WERI-Rb-1 (cell line): ENCODE measurements at regions not wholly inside any gene's neighbourhood (a gene's known extent, or its start where the extent isn't known, plus 50 kb on each side); places are given as distances from the start of the nearest gene placed in this dataset.

Source experiments
- DNase-seq: peaks from one replicate; pipeline ENCODE4 v3.0.0-alpha.2; 2020
- H3K27ac ChIP-seq: fragments of 250-450 bp; sonication (Bioruptor Pico); 2 replicates; pipeline ENCODE4 v1.5.1; 2020; ENCODE audit warnings: mild to moderate bottlenecking, moderate library complexity
- H3K27me3 ChIP-seq: fragments of 250-450 bp; sonication (Bioruptor Pico); 2 replicates; pipeline ENCODE4 v1.5.1; 2021; ENCODE audit warnings: mild to moderate bottlenecking, low read depth, moderate library complexity; ENCODE audit not compliant: insufficient read depth, severe bottlenecking
- H3K36me3 ChIP-seq: fragments of 250-450 bp; sonication (Bioruptor Pico); 2 replicates; pipeline ENCODE4 v1.5.1; 2020; ENCODE audit warnings: mild to moderate bottlenecking, moderate library complexity
- H3K4me3 ChIP-seq: 2 replicates; pipeline ENCODE4 v1.5.1; 2011; ENCODE audit warnings: low read depth, mild to moderate bottlenecking, control low read depth, low read length
- H3K9me3 ChIP-seq: fragments of 250-450 bp; sonication (Bioruptor Pico); 2 replicates; pipeline ENCODE4 v1.5.1; 2021; ENCODE audit warnings: mild to moderate bottlenecking, moderate library complexity; ENCODE audit not compliant: severe bottlenecking
- TF ChIP-seq, protein P1 (sequence below): IDR thresholded peaks from 2 replicates; pipeline ENCODE4 v1.5.1; 2011; ENCODE audit warnings: low read depth, mild to moderate bottlenecking, control low read depth, inconsistent platforms, low read length

DNA sequence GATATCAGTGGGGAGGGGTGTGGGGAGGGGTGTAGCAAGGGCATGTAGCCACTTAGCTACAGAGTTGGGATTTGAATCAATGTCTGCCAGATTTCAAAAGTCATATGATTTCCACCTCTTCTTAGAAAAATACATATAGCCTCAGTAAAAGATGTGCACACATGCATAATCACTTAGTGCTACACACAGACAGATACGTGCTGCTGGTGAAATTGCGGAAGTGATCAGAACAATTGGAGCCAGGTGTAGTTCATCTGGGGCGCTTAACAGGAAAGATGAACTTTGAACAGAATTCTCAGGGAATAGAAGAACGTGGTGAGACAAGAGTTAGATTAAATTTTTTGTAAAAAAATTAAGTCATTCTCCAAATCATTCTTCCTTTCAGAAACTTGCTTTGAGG, 333.1 kb downstream of the KCNRG start:
- no peak overlapping the region for H3K4me3 ChIP-seq
- H3K36me3 ChIP-seq: no peaks in the 10 kb centered on the region
- DNase-seq: no peak
- no peak overlapping the region for H3K27ac ChIP-seq
- TF ChIP-seq, protein P1, sequence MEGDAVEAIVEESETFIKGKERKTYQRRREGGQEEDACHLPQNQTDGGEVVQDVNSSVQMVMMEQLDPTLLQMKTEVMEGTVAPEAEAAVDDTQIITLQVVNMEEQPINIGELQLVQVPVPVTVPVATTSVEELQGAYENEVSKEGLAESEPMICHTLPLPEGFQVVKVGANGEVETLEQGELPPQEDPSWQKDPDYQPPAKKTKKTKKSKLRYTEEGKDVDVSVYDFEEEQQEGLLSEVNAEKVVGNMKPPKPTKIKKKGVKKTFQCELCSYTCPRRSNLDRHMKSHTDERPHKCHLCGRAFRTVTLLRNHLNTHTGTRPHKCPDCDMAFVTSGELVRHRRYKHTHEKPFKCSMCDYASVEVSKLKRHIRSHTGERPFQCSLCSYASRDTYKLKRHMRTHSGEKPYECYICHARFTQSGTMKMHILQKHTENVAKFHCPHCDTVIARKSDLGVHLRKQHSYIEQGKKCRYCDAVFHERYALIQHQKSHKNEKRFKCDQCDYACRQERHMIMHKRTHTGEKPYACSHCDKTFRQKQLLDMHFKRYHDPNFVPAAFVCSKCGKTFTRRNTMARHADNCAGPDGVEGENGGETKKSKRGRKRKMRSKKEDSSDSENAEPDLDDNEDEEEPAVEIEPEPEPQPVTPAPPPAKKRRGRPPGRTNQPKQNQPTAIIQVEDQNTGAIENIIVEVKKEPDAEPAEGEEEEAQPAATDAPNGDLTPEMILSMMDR: no peak
- no peaks in the 10 kb centered on the region for H3K27me3 ChIP-seq
- H3K9me3 ChIP-seq: no peaks in the 10 kb centered on the region

DNA sequence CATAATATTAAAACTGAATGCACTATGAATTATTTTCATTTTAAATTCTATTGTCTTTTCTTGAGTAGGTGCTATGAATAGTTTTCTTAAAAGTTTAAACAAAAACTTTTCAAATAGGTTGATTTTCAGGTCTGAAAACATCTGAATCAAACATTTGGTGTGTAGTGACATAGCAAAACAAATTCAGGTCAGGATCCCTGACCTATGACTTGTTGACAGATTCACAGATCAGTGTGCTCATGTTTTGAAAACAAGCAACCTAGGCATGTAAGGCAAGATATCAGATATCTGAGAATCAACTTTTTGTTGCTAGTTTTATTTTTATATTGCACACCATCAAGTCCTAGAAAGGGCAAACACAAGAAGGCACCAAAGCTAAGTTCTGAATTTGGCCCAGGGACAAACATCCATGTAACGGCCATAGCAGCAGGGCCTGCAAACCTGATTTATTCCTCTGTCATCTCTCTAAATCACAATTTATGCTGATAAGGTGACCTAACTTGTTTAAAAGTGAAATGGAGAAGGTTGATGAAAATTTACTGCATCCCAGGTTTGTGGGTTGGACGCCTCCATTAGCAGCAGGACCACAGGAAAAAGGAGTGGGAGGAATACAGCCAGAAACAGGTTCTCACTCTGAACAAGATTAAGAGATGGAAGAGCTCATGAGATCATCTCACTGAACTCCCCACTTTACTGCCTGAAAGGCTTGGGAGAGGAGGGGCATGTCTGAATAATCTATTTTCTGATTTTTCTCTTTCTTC, 337.7 kb downstream of the KCNRG start:
- Histone ChIP-seq H3K27me3 (no peaks in the 10 kb centered on the region), H3K4me3 (no peak overlapping the region), H3K9me3 (no peaks in the 10 kb centered on the region), H3K27ac (no peak overlapping the region), H3K36me3 (no peaks in the 10 kb centered on the region)
- TF ChIP-seq, protein P1: no peak
- DNase-seq: no peak

DNA sequence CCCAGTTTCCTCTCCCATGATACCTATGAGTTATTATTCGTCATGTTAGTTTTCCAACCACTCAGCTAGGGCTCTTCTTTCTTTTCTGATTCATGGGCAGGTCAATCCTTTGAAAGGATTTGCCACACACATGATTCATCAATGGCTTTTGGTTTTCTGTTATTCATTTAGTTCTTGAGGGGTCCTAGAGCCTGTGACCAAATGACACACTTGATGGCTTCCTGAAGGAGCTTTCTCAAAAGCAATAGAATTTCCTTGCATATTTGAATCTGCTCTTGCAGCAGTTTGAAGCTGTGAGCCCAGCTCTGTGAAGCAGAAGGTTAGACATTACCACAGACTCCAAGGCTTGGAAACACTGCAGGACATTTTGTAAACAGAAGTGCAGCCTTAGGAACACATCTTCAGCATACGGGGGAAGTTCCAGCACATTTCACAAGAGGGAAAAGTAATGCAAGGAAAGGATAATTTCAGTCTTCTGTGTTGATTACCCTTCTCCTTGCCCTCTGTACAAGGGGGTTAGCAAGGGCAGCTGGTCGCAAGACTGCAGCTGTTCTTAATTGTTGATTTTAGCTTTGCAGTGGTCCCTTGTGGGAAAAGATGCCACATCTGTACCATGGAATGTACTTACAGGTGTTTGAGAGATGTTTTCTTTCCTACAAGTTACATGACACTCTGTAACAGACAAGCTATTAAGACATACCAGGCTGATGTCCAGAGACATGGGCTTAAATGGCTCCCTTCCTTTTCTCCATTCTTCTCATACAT, 338.6 kb downstream of the KCNRG start:
- Histone ChIP-seq H3K27me3 (no peaks in the 10 kb centered on the region), H3K27ac (no peak overlapping the region), H3K4me3 (no peak overlapping the region), H3K9me3 (no peaks in the 10 kb centered on the region), H3K36me3 (no peaks in the 10 kb centered on the region)
- no peak for DNase-seq
- TF ChIP-seq, protein P1: no peak

DNA sequence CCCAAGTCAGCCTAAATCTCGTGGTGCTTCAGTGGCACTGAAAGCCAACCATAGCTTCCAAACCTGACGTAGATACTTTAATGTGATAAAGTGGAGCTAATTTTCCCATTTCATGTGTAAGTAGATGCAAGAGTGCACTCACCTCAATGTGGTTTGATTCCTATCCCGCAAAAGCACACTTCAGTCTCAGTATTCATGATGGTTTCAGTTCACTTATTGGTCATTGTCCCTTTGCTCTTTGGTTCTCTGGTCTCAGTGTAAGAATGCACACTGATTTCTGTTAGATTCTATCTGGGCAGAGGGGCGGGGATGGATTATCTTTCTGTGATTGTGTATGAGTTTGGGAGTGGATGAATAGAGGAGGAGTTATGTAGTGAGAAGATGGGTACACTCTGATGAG, 340.6 kb downstream of the KCNRG start:
- Histone ChIP-seq H3K27ac (no peak overlapping the region), H3K9me3 (no peaks in the 10 kb centered on the region), H3K27me3 (no peaks in the 10 kb centered on the region), H3K36me3 (no peaks in the 10 kb centered on the region), H3K4me3 (no peak overlapping the region)
- TF ChIP-seq, protein P1: no peak
- no peak for DNase-seq

DNA sequence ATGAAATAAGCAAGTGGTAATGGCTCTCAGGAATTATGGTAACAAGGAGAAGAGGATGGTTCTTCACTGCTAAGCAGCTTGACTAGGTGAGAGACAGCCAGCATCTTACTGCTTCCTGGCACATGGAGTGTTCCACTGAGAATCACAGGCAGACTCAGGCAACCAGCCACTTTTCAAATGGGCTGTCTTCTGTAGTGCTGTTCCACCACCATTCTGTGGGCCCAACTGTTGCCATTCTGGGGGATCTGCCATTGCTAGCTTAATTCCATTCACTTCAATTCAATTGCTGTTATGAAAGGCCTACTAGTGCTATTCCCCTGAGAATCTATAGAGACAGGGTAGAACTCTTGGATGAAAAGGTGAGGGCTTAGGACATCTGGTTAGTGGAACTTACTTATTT, 341.9 kb downstream of the KCNRG start:
- H3K27ac ChIP-seq: no peak overlapping the region
- no peak overlapping the region for H3K4me3 ChIP-seq
- DNase-seq: no peak
- TF ChIP-seq, protein P1: no peak
- H3K9me3 ChIP-seq: no peaks in the 10 kb centered on the region
- H3K36me3 ChIP-seq: no peaks in the 10 kb centered on the region
- no peaks in the 10 kb centered on the region for H3K27me3 ChIP-seq
